ENCODE measurements at regions not wholly inside any gene's neighbourhood (a gene's known extent, or its start where the extent isn't known, plus 50 kb on each side); places are given as distances from the start of the nearest gene placed in this dataset.

- in situ Hi-C loops (cut with MboI; ENCODE audit: low sequenced_read_pairs, unreplicated experiment) = no loop called here
- no peak for TF ChIP-seq CTCF (IDR thresholded peaks at IDR 0.05; ENCODE audit: borderline replicate concordance, control extremely low read depth, extremely low read depth, insufficient read depth, missing control alignments)
Observed at GRCh38 chr3:164467007-164467406, 611.3 kb downstream of the SI start.

GRCh38 chr3:164465172-164465571, 613.1 kb downstream of the SI start:
- in situ Hi-C loops (cut with MboI; ENCODE audit: low sequenced_read_pairs, unreplicated experiment) = no loop called here
- no peak for DNase-seq (ENCODE audit: low spot score)
- no peak for TF ChIP-seq CTCF (IDR thresholded peaks at IDR 0.05; ENCODE audit: borderline replicate concordance, control extremely low read depth, extremely low read depth, insufficient read depth, missing control alignments)

More at GRCh38 chr3:164467007-164467406, 611.3 kb downstream of the SI start:
- DNase-seq (ENCODE audit: low spot score) = no peak

- TF ChIP-seq CTCF (IDR thresholded peaks at IDR 0.05; ENCODE audit: borderline replicate concordance, control extremely low read depth, extremely low read depth, insufficient read depth, missing control alignments) = no peak
- DNase-seq (ENCODE audit: low spot score) = peak; percentile 8
- in situ Hi-C loops (cut with MboI; ENCODE audit: low sequenced_read_pairs, unreplicated experiment) = no loop called here
Observed at GRCh38 chr3:164460851-164461250, 617.4 kb downstream of the SI start.

GRCh38 chr3:164459521-164460151, 618.7 kb downstream of the SI start:
- in situ Hi-C loops (cut with MboI; ENCODE audit: low sequenced_read_pairs, unreplicated experiment) = no loop called here
- DNase-seq (ENCODE audit: low spot score) = no peak
- no peak for TF ChIP-seq CTCF (IDR thresholded peaks at IDR 0.05; ENCODE audit: borderline replicate concordance, control extremely low read depth, extremely low read depth, insufficient read depth, missing control alignments)

- in situ Hi-C loops (cut with MboI; ENCODE audit: low sequenced_read_pairs, unreplicated experiment) = no loop called here
- no peak for TF ChIP-seq CTCF (IDR thresholded peaks at IDR 0.05; ENCODE audit: borderline replicate concordance, control extremely low read depth, extremely low read depth, insufficient read depth, missing control alignments)
- DNase-seq (ENCODE audit: low spot score) = no peak
Observed at GRCh38 chr3:164458986-164459385, 619.3 kb downstream of the SI start.

GRCh38 chr3:164453714-164454113, 624.6 kb downstream of the SI start:
- in situ Hi-C loops (cut with MboI; ENCODE audit: low sequenced_read_pairs, unreplicated experiment) = no loop called here
- DNase-seq (ENCODE audit: low spot score) = no peak
- no peak for TF ChIP-seq CTCF (IDR thresholded peaks at IDR 0.05; ENCODE audit: borderline replicate concordance, control extremely low read depth, extremely low read depth, insufficient read depth, missing control alignments)
